Liver (tissue), 1 donor: ENCODE measurements at regions not wholly inside any gene's neighbourhood (a gene's known extent, or its start where the extent isn't known, plus 50 kb on each side); places are given as distances from the start of the nearest gene placed in this dataset.

Experiments used
- SP1 ChIP-seq: IDR thresholded peaks from 2 replicates; pipeline ENCODE4 v1.6.1; 2018; ENCODE audit warnings: antibody characterized with exemption, mild to moderate bottlenecking
- TAF1 ChIP-seq: conservative IDR thresholded peaks from 2 replicates; pipeline ENCODE4 v1.6.1; 2016; ENCODE audit warnings: antibody characterized with exemption, mild to moderate bottlenecking
- donor health status: healthy.

- TF ChIP-seq SP1 (no peak), TAF1 (no peak)
Observed at GRCh38 chr15:98120561-98120960, 160.1 kb downstream of the ARRDC4 start.
